ENCODE measurements at regions not wholly inside any gene's neighbourhood (a gene's known extent, or its start where the extent isn't known, plus 50 kb on each side); places are given as distances from the start of the nearest gene placed in this dataset.

GRCh38 chr13:50636007-50636704, 207.3 kb downstream of the DLEU7 start:
- 77 to 80% methylated on average over 7 of the region's 7 CpGs for WGBS, 2 donors
- Histone ChIP-seq H3K4me1 (ENCODE audit: control insufficient read depth in 1 of 2, insufficient read depth in 2 of 2, low read length in 2 of 2) (no peaks in the 10 kb centered on the region), H3K9me3 (ENCODE audit: control insufficient read depth, low read length) (no peaks in the 10 kb centered on the region), H3K4me3 (ENCODE audit: low read length in 2 of 2) (no peak overlapping the region), H3K27ac (ENCODE audit: low read depth in 1 of 2, low read length in 2 of 2) (no peak overlapping the region), H3K36me3 (ENCODE audit: control insufficient read depth in 1 of 2, insufficient read depth in 2 of 2, low read length in 1 of 2) (no peaks in the 10 kb centered on the region), H3K27me3 (ENCODE audit: control insufficient read depth in 1 of 2, insufficient read depth in 2 of 2, low read length in 1 of 2) (no peaks in the 10 kb centered on the region)
- intact Hi-C loops (cut with DNase I), result no loop called here
- ATAC-seq (ENCODE audit: low FRiP score) (no peak), DNase-seq (no peak)

GRCh38 chr13:50643060-50643459, 200.4 kb downstream of the DLEU7 start:
- H3K27ac ChIP-seq (ENCODE audit: low read depth in 1 of 2, low read length in 2 of 2), result no peak overlapping the region
- DNase-seq (no peak), ATAC-seq (ENCODE audit: low FRiP score) (no peak)
- intact Hi-C loops (cut with DNase I), result no loop called here
- WGBS, 2 donors, result 89 to 91% methylated on average over 5 of the region's 5 CpGs
- no peaks in the 10 kb centered on the region for H3K9me3 ChIP-seq (ENCODE audit: control insufficient read depth, low read length)
- no peaks in the 10 kb centered on the region for H3K4me1 ChIP-seq (ENCODE audit: control insufficient read depth in 1 of 2, insufficient read depth in 2 of 2, low read length in 2 of 2)
- H3K27me3 ChIP-seq (ENCODE audit: control insufficient read depth in 1 of 2, insufficient read depth in 2 of 2, low read length in 1 of 2), result no peaks in the 10 kb centered on the region
- H3K4me3 ChIP-seq (ENCODE audit: low read length in 2 of 2), result no peak overlapping the region
- H3K36me3 ChIP-seq (ENCODE audit: control insufficient read depth in 1 of 2, insufficient read depth in 2 of 2, low read length in 1 of 2), result no peaks in the 10 kb centered on the region

GRCh38 chr13:50644081-50644871, 199.2 kb downstream of the DLEU7 start:
- H3K36me3 ChIP-seq (ENCODE audit: control insufficient read depth in 1 of 2, insufficient read depth in 2 of 2, low read length in 1 of 2), result no peaks in the 10 kb centered on the region
- H3K27ac ChIP-seq (ENCODE audit: low read depth in 1 of 2, low read length in 2 of 2), result no peak overlapping the region
- no peaks in the 10 kb centered on the region for H3K9me3 ChIP-seq (ENCODE audit: control insufficient read depth, low read length)
- intact Hi-C loops (cut with DNase I), result no loop called here
- DNase-seq, result no peak
- 89 to 95% methylated on average over 5 of the region's 5 CpGs for WGBS, 2 donors
- no peaks in the 10 kb centered on the region for H3K4me1 ChIP-seq (ENCODE audit: control insufficient read depth in 1 of 2, insufficient read depth in 2 of 2, low read length in 2 of 2)
- no peak for ATAC-seq (ENCODE audit: low FRiP score)
- no peak overlapping the region for H3K4me3 ChIP-seq (ENCODE audit: low read length in 2 of 2)
- no peaks in the 10 kb centered on the region for H3K27me3 ChIP-seq (ENCODE audit: control insufficient read depth in 1 of 2, insufficient read depth in 2 of 2, low read length in 1 of 2)

- Histone ChIP-seq H3K27me3 (ENCODE audit: control insufficient read depth in 1 of 2, insufficient read depth in 2 of 2, low read length in 1 of 2) (no peaks in the 10 kb centered on the region), H3K9me3 (ENCODE audit: control insufficient read depth, low read length) (no peaks in the 10 kb centered on the region), H3K36me3 (ENCODE audit: control insufficient read depth in 1 of 2, insufficient read depth in 2 of 2, low read length in 1 of 2) (no peaks in the 10 kb centered on the region), H3K4me1 (ENCODE audit: control insufficient read depth in 1 of 2, insufficient read depth in 2 of 2, low read length in 2 of 2) (no peaks in the 10 kb centered on the region), H3K27ac (ENCODE audit: low read depth in 1 of 2, low read length in 2 of 2) (no peak overlapping the region), H3K4me3 (ENCODE audit: low read length in 2 of 2) (no peak overlapping the region)
- DNase-seq (no peak), ATAC-seq (ENCODE audit: low FRiP score) (no peak)
- intact Hi-C loops (cut with DNase I), result no loop called here
- WGBS, 2 donors, result 78 to 90% methylated on average over 4 of the region's 4 CpGs
These were observed 198.4 kb downstream of the DLEU7 start for GRCh38 chr13:50645092-50645491.

GRCh38 chr13:50646070-50646469, 197.4 kb downstream of the DLEU7 start:
- H3K27ac ChIP-seq (ENCODE audit: low read depth in 1 of 2, low read length in 2 of 2), result no peak overlapping the region
- H3K9me3 ChIP-seq (ENCODE audit: control insufficient read depth, low read length), result no peaks in the 10 kb centered on the region
- DNase-seq, result no peak
- ATAC-seq (ENCODE audit: low FRiP score), result no peak
- WGBS, 2 donors, result 93 to 97% methylated on average over 3 of the region's 3 CpGs
- no peaks in the 10 kb centered on the region for H3K4me1 ChIP-seq (ENCODE audit: control insufficient read depth in 1 of 2, insufficient read depth in 2 of 2, low read length in 2 of 2)
- no peaks in the 10 kb centered on the region for H3K36me3 ChIP-seq (ENCODE audit: control insufficient read depth in 1 of 2, insufficient read depth in 2 of 2, low read length in 1 of 2)
- no peaks in the 10 kb centered on the region for H3K27me3 ChIP-seq (ENCODE audit: control insufficient read depth in 1 of 2, insufficient read depth in 2 of 2, low read length in 1 of 2)
- intact Hi-C loops (cut with DNase I), result no loop called here
- no peak overlapping the region for H3K4me3 ChIP-seq (ENCODE audit: low read length in 2 of 2)

GRCh38 chr13:50649211-50649610, 194.3 kb downstream of the DLEU7 start:
- Histone ChIP-seq H3K36me3 (ENCODE audit: control insufficient read depth in 1 of 2, insufficient read depth in 2 of 2, low read length in 1 of 2) (no peaks in the 10 kb centered on the region), H3K9me3 (ENCODE audit: control insufficient read depth, low read length) (no peaks in the 10 kb centered on the region), H3K27ac (ENCODE audit: low read depth in 1 of 2, low read length in 2 of 2) (no peak overlapping the region), H3K4me1 (ENCODE audit: control insufficient read depth in 1 of 2, insufficient read depth in 2 of 2, low read length in 2 of 2) (no peaks in the 10 kb centered on the region), H3K27me3 (ENCODE audit: control insufficient read depth in 1 of 2, insufficient read depth in 2 of 2, low read length in 1 of 2) (no peaks in the 10 kb centered on the region), H3K4me3 (ENCODE audit: low read length in 2 of 2) (no peak overlapping the region)
- WGBS, 2 donors, result 84 to 90% methylated on average over 5 of the region's 5 CpGs
- DNase-seq (no peak), ATAC-seq (ENCODE audit: low FRiP score) (no peak)
- intact Hi-C loops (cut with DNase I), result no loop called here

- no peaks in the 10 kb centered on the region for H3K36me3 ChIP-seq (ENCODE audit: control insufficient read depth in 1 of 2, insufficient read depth in 2 of 2, low read length in 1 of 2)
- no peak overlapping the region for H3K27ac ChIP-seq (ENCODE audit: low read depth in 1 of 2, low read length in 2 of 2)
- 32 to 33% methylated on average over 11 of the region's 11 CpGs for WGBS, 2 donors
- ATAC-seq (ENCODE audit: low FRiP score) (no peak), DNase-seq (no peak)
- no peaks in the 10 kb centered on the region for H3K9me3 ChIP-seq (ENCODE audit: control insufficient read depth, low read length)
- H3K27me3 ChIP-seq (ENCODE audit: control insufficient read depth in 1 of 2, insufficient read depth in 2 of 2, low read length in 1 of 2), result no peaks in the 10 kb centered on the region
- no peaks in the 10 kb centered on the region for H3K4me1 ChIP-seq (ENCODE audit: control insufficient read depth in 1 of 2, insufficient read depth in 2 of 2, low read length in 2 of 2)
- intact Hi-C loops (cut with DNase I), result no loop called here
- no peak overlapping the region for H3K4me3 ChIP-seq (ENCODE audit: low read length in 2 of 2)
These were observed 192.6 kb downstream of the DLEU7 start for GRCh38 chr13:50650592-50651504.

GRCh38 chr13:50651922-50652321, 191.6 kb downstream of the DLEU7 start:
- no peaks in the 10 kb centered on the region for H3K4me1 ChIP-seq (ENCODE audit: control insufficient read depth in 1 of 2, insufficient read depth in 2 of 2, low read length in 2 of 2)
- no peaks in the 10 kb centered on the region for H3K9me3 ChIP-seq (ENCODE audit: control insufficient read depth, low read length)
- H3K27me3 ChIP-seq (ENCODE audit: control insufficient read depth in 1 of 2, insufficient read depth in 2 of 2, low read length in 1 of 2), result no peaks in the 10 kb centered on the region
- no peaks in the 10 kb centered on the region for H3K36me3 ChIP-seq (ENCODE audit: control insufficient read depth in 1 of 2, insufficient read depth in 2 of 2, low read length in 1 of 2)
- H3K27ac ChIP-seq (ENCODE audit: low read depth in 1 of 2, low read length in 2 of 2), result no peak overlapping the region
- ATAC-seq (ENCODE audit: low FRiP score) (no peak), DNase-seq (no peak)
- 75 to 79% methylated on average over 3 of the region's 3 CpGs for WGBS, 2 donors
- no peak overlapping the region for H3K4me3 ChIP-seq (ENCODE audit: low read length in 2 of 2)
- intact Hi-C loops (cut with DNase I), result no loop called here
